GM23338 (cell line): ENCODE measurements at regions not wholly inside any gene's neighbourhood (a gene's known extent, or its start where the extent isn't known, plus 50 kb on each side); places are given as distances from the start of the nearest gene placed in this dataset.
A peak's percentile ranks its signal among the peaks of the same experiment; 100 is the strongest.

Experiments used
- ATAC-seq: fragments of 200-7000 bp; cut with Tn5 transposase; 3 replicates; pipeline ENCODE4 v1.9.1; 2020
- DNase-seq: peaks from one replicate; pipeline ENCODE4 v3.0.0-alpha.2; 2015; ENCODE audit warnings: low spot score
- H2AFZ ChIP-seq: fragments of 200-600 bp; sonication (generic); 2 replicates; pipeline ENCODE4 v1.8.0; 2016; ENCODE audit warnings: antibody characterized with exemption, mild to moderate bottlenecking, moderate library complexity
- H3F3A ChIP-seq: fragments of 200-600 bp; sonication (generic); replicated peaks from 2 replicates; pipeline ENCODE4 v1.8.0; 2017; ENCODE audit warnings: antibody characterized with exemption, mixed run types, low read depth
- H3K27ac ChIP-seq: fragments of 200-600 bp; sonication (generic); 2 replicates; pipeline ENCODE4 v1.6.1; 2016; ENCODE audit warnings: low read depth
- H3K27me3 ChIP-seq: fragments of 200-600 bp; sonication (generic); 2 replicates; pipeline ENCODE4 v1.8.0; 2016; ENCODE audit warnings: mild to moderate bottlenecking, mixed run types, moderate library complexity; ENCODE audit not compliant: insufficient read depth
- H3K36me3 ChIP-seq: fragments of 200-600 bp; sonication (generic); 2 replicates; pipeline ENCODE4 v1.8.0; 2016; ENCODE audit warnings: mild to moderate bottlenecking; ENCODE audit not compliant: insufficient read depth
- H3K4me1 ChIP-seq: fragments of 200-600 bp; sonication (generic); 2 replicates; pipeline ENCODE4 v1.8.0; 2016; ENCODE audit warnings: mild to moderate bottlenecking, moderate library complexity; ENCODE audit not compliant: insufficient read depth
- H3K4me2 ChIP-seq: fragments of 200-600 bp; sonication (generic); 2 replicates; pipeline ENCODE4 v1.7.1; 2017; ENCODE audit warnings: mixed run types
- H3K4me3 ChIP-seq: fragments of 200-600 bp; sonication (generic); 2 replicates; pipeline ENCODE4 v1.6.1; 2016; ENCODE audit warnings: mixed run types
- H3K79me2 ChIP-seq: fragments of 200-600 bp; sonication (generic); replicated peaks from 2 replicates; pipeline ENCODE4 v1.8.0; 2017; ENCODE audit warnings: mild to moderate bottlenecking; ENCODE audit not compliant: insufficient read depth
- H3K9me2 ChIP-seq: fragments of 200-600 bp; sonication (generic); 2 replicates; pipeline ENCODE4 v1.8.0; 2017; ENCODE audit not compliant: insufficient read depth
- H4K20me1 ChIP-seq: fragments of 200-600 bp; sonication (generic); replicated peaks from 2 replicates; pipeline ENCODE4 v1.8.0; 2017; ENCODE audit warnings: mild to moderate bottlenecking; ENCODE audit not compliant: insufficient read depth
- H3K27ac Mint-ChIP-seq: 2 replicates; pipeline ENCODE4 v1.8.0; 2020; ENCODE audit warnings: inconsistent platforms, mild to moderate bottlenecking, moderate library complexity, mixed read lengths
- H3K27me3 Mint-ChIP-seq: 3 replicates; pipeline ENCODE4 v1.8.0; 2022; ENCODE audit warnings: low read depth, mild to moderate bottlenecking, moderate library complexity, mixed read lengths, inconsistent platforms; ENCODE audit not compliant: insufficient read depth, poor library complexity
- H3K36me3 Mint-ChIP-seq: 3 replicates; pipeline ENCODE4 v1.8.0; 2021; ENCODE audit warnings: low read depth, mild to moderate bottlenecking, inconsistent platforms, moderate library complexity, mixed read lengths
- H3K4me1 Mint-ChIP-seq: 3 replicates; pipeline ENCODE4 v1.8.0; 2020; ENCODE audit warnings: mild to moderate bottlenecking, inconsistent platforms, mixed read lengths
- H3K4me3 Mint-ChIP-seq: 3 replicates; pipeline ENCODE4 v1.8.0; 2021; ENCODE audit warnings: moderate library complexity, mild to moderate bottlenecking, inconsistent platforms, mixed read lengths
- H3K9me3 Mint-ChIP-seq: 3 replicates; pipeline ENCODE4 v1.8.0; 2020; ENCODE audit warnings: moderate library complexity, mild to moderate bottlenecking, inconsistent platforms, mixed read lengths
- EZH2 ChIP-seq: fragments of 200-600 bp; sonication (generic); IDR thresholded peaks from one replicate; pipeline ENCODE4 v1.8.0; 2017; ENCODE audit warnings: antibody characterized with exemption, mild to moderate bottlenecking, low read depth; ENCODE audit not compliant: unreplicated experiment
- JUNB ChIP-seq: IDR thresholded peaks from one replicate; pipeline ENCODE4 v1.6.1; 2016; ENCODE audit warnings: antibody characterized with exemption; ENCODE audit not compliant: unreplicated experiment
- STAT1 ChIP-seq: IDR thresholded peaks from one replicate; pipeline ENCODE4 v1.6.1; 2016; ENCODE audit warnings: antibody characterized with exemption; ENCODE audit not compliant: unreplicated experiment
- ZNF331 ChIP-seq: fragments of 250-450 bp; sonication (Bioruptor Pico); IDR thresholded peaks from 2 replicates; pipeline ENCODE4 v1.5.0; 2020; ENCODE audit warnings: low read depth, mild to moderate bottlenecking, moderate library complexity
- TF ChIP-seq, protein P1 (sequence below): IDR thresholded peaks from 2 replicates; pipeline ENCODE4 v1.6.1; 2016; ENCODE audit warnings: antibody characterized with exemption
- TF ChIP-seq, protein P2 (sequence below): fragments of 250-450 bp; sonication (Bioruptor Pico); IDR thresholded peaks from 2 replicates; pipeline ENCODE4 v1.5.0; 2020; ENCODE audit warnings: mild to moderate bottlenecking, moderate library complexity
- TF ChIP-seq, protein P3 (sequence below), 2 experiments: fragments of 200-600 bp in 1 of 2; sonication (generic) in 1 of 2; conservative IDR thresholded peaks; 2 replicates each; pipeline versions ENCODE4 v1.5.1 to v1.6.1; 2016 to 2017; ENCODE audit warnings: antibody characterized with exemption in 2 of 2, low read depth in 2 of 2, mild to moderate bottlenecking in 2 of 2, moderate library complexity in 1 of 2

DNA sequence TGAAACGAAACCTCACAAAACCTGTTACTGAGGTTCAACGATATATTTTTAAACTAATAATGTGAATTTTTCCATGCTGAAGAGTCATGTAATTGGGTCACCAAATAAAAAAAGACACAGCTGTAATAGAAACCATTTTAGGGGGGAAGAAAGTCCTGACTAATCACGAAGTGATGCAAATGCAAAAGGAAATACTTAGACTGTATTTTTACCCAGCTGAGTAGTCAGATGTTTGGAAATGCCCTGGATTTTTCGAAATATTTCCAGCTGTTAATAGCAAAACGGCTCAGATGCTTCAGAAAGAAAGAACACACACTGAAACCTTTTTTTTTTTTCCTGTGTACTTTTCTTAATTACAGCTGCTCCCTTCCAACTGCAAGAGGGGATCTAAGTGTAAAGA, 210.3 kb downstream of the SETD4 start:
- H3K27me3 ChIP-seq, result no peaks in the 10 kb centered on the region

More for the DNA sequence above, 210.3 kb downstream of the SETD4 start:
- Histone ChIP-seq H3K4me1 (no peaks in the 10 kb centered on the region), H4K20me1 (no peaks in the 10 kb centered on the region), H3K4me2 (no peak overlapping the region), H3K27ac (no peak overlapping the region), H3F3A (no peaks in the 10 kb centered on the region), H3K9me2 (peaks cover 3% of the 10 kb centered on the region; the same call in 1 of the 2 replicates), H3K36me3 (no peaks in the 10 kb centered on the region), H3K79me2 (no peaks in the 10 kb centered on the region), H3K4me3 (no peak overlapping the region), H2AFZ (peak overlapping the region; percentile 43; the same call in 1 of the 2 replicates)
- DNase-seq, result no peak
- Mint-ChIP-seq H3K4me3 (no peak overlapping the region), H3K27me3 (peaks cover 1% of the 10 kb centered on the region), H3K9me3 (no peaks in the 10 kb centered on the region; the same call in 1 of the 3 replicates), H3K4me1 (no peaks in the 10 kb centered on the region; the same call in 2 of the 3 replicates), H3K36me3 (no peaks in the 10 kb centered on the region), H3K27ac (no peak overlapping the region)
- ATAC-seq, result no peak
- TF ChIP-seq, protein P1, sequence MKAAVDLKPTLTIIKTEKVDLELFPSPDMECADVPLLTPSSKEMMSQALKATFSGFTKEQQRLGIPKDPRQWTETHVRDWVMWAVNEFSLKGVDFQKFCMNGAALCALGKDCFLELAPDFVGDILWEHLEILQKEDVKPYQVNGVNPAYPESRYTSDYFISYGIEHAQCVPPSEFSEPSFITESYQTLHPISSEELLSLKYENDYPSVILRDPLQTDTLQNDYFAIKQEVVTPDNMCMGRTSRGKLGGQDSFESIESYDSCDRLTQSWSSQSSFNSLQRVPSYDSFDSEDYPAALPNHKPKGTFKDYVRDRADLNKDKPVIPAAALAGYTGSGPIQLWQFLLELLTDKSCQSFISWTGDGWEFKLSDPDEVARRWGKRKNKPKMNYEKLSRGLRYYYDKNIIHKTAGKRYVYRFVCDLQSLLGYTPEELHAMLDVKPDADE, result no peak
- TF ChIP-seq STAT1 (no peak), ZNF331 (no peak), JUNB (no peak), EZH2 (no peak)
- TF ChIP-seq, protein P2, sequence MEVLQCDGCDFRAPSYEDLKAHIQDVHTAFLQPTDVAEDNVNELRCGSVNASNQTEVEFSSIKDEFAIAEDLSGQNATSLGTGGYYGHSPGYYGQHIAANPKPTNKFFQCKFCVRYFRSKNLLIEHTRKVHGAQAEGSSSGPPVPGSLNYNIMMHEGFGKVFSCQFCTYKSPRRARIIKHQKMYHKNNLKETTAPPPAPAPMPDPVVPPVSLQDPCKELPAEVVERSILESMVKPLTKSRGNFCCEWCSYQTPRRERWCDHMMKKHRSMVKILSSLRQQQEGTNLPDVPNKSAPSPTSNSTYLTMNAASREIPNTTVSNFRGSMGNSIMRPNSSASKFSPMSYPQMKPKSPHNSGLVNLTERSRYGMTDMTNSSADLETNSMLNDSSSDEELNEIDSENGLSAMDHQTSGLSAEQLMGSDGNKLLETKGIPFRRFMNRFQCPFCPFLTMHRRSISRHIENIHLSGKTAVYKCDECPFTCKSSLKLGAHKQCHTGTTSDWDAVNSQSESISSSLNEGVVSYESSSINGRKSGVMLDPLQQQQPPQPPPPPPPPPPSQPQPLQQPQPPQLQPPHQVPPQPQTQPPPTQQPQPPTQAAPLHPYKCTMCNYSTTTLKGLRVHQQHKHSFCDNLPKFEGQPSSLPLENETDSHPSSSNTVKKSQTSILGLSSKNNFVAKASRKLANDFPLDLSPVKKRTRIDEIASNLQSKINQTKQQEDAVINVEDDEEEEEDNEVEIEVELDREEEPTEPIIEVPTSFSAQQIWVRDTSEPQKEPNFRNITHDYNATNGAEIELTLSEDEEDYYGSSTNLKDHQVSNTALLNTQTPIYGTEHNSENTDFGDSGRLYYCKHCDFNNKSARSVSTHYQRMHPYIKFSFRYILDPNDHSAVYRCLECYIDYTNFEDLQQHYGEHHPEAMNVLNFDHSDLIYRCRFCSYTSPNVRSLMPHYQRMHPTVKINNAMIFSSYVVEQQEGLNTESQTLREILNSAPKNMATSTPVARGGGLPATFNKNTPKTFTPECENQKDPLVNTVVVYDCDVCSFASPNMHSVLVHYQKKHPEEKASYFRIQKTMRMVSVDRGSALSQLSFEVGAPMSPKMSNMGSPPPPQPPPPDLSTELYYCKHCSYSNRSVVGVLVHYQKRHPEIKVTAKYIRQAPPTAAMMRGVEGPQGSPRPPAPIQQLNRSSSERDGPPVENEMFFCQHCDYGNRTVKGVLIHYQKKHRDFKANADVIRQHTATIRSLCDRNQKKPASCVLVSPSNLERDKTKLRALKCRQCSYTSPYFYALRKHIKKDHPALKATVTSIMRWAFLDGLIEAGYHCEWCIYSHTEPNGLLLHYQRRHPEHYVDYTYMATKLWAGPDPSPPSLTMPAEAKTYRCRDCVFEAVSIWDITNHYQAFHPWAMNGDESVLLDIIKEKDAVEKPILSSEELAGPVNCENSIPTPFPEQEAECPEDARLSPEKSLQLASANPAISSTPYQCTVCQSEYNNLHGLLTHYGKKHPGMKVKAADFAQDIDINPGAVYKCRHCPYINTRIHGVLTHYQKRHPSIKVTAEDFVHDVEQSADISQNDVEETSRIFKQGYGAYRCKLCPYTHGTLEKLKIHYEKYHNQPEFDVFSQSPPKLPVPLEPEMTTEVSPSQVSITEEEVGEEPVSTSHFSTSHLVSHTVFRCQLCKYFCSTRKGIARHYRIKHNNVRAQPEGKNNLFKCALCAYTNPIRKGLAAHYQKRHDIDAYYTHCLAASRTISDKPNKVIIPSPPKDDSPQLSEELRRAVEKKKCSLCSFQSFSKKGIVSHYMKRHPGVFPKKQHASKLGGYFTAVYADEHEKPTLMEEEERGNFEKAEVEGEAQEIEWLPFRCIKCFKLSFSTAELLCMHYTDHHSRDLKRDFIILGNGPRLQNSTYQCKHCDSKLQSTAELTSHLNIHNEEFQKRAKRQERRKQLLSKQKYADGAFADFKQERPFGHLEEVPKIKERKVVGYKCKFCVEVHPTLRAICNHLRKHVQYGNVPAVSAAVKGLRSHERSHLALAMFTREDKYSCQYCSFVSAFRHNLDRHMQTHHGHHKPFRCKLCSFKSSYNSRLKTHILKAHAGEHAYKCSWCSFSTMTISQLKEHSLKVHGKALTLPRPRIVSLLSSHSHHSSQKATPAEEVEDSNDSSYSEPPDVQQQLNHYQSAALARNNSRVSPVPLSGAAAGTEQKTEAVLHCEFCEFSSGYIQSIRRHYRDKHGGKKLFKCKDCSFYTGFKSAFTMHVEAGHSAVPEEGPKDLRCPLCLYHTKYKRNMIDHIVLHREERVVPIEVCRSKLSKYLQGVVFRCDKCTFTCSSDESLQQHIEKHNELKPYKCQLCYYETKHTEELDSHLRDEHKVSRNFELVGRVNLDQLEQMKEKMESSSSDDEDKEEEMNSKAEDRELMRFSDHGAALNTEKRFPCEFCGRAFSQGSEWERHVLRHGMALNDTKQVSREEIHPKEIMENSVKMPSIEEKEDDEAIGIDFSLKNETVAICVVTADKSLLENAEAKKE (CRISPR knock-in tag), result no peak
- TF ChIP-seq, protein P3, sequence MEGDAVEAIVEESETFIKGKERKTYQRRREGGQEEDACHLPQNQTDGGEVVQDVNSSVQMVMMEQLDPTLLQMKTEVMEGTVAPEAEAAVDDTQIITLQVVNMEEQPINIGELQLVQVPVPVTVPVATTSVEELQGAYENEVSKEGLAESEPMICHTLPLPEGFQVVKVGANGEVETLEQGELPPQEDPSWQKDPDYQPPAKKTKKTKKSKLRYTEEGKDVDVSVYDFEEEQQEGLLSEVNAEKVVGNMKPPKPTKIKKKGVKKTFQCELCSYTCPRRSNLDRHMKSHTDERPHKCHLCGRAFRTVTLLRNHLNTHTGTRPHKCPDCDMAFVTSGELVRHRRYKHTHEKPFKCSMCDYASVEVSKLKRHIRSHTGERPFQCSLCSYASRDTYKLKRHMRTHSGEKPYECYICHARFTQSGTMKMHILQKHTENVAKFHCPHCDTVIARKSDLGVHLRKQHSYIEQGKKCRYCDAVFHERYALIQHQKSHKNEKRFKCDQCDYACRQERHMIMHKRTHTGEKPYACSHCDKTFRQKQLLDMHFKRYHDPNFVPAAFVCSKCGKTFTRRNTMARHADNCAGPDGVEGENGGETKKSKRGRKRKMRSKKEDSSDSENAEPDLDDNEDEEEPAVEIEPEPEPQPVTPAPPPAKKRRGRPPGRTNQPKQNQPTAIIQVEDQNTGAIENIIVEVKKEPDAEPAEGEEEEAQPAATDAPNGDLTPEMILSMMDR (conservative IDR thresholded peaks at IDR 0.05; ENCODE audit: low read depth in 2 of 2), result no peak
